Astrocyte (in vitro differentiated cells and primary cell): ENCODE measurements at regions not wholly inside any gene's neighbourhood (a gene's known extent, or its start where the extent isn't known, plus 50 kb on each side); places are given as distances from the start of the nearest gene placed in this dataset.

Experiments
- EZH2 ChIP-seq: IDR thresholded peaks from 2 replicates; pipeline ENCODE4 v1.6.1; 2012; ENCODE audit warnings: mild to moderate bottlenecking, low read length, inconsistent platforms; ENCODE audit not compliant: insufficient read depth
- TF ChIP-seq, protein P1 (sequence below): IDR thresholded peaks from 2 replicates; pipeline ENCODE4 v1.5.1; 2011; ENCODE audit warnings: low read depth, mild to moderate bottlenecking, inconsistent platforms, low read length, moderate library complexity; ENCODE audit not compliant: insufficient read depth

DNA sequence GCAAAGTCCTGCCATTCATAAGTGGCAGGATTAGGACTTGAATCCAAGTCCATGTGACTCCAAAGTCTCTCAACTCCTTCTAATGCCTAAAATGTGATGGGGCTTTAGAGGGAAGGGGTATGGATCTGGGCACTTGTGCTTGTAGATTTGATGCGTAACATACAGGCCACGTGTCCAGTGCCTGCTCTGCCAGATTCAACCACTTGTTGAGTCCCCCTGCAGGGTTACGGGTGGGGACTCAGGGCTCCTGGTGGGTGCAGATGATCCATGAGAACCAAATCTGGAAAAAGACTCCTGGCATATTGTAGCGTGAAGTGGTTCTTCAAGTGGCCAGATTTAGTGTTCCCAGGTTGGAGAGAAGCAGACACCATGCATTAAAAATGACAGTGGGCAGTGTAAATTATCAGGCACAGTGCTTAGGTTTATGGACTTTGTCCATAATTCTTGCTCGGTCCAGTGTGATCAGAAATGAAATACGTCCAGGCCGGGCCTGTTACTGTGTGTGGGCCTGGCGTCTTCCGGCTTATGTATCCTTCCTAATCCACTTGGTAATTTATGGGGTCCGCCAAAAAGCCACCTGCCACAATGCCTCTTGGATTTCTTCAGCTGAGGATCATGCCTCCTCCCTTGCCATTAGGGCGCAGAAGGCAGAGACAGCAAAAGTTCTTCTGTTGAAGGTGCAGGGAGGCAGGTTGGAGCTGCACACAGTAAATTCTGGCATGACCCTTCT, 51.2 kb upstream of the LRP8 start:
- TF ChIP-seq, protein P1, sequence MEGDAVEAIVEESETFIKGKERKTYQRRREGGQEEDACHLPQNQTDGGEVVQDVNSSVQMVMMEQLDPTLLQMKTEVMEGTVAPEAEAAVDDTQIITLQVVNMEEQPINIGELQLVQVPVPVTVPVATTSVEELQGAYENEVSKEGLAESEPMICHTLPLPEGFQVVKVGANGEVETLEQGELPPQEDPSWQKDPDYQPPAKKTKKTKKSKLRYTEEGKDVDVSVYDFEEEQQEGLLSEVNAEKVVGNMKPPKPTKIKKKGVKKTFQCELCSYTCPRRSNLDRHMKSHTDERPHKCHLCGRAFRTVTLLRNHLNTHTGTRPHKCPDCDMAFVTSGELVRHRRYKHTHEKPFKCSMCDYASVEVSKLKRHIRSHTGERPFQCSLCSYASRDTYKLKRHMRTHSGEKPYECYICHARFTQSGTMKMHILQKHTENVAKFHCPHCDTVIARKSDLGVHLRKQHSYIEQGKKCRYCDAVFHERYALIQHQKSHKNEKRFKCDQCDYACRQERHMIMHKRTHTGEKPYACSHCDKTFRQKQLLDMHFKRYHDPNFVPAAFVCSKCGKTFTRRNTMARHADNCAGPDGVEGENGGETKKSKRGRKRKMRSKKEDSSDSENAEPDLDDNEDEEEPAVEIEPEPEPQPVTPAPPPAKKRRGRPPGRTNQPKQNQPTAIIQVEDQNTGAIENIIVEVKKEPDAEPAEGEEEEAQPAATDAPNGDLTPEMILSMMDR, result no peak
- TF ChIP-seq EZH2, result no peak
